Prostate gland (tissue), 2 donors: ENCODE measurements at regions not wholly inside any gene's neighbourhood (a gene's known extent, or its start where the extent isn't known, plus 50 kb on each side); places are given as distances from the start of the nearest gene placed in this dataset.
A peak's percentile ranks its signal among the peaks of the same experiment; 100 is the strongest.

Experiments
- DNase-seq: peaks from one replicate; pipeline ENCODE4 v3.0.0-alpha.2; 2019; ENCODE audit warnings: low spot score
- H3K27ac ChIP-seq, 2 donors: fragments of 200-600 bp; sonication (generic); 2 replicates each; pipeline ENCODE4 v1.5.1; 2017 to 2019
- H3K27me3 ChIP-seq: fragments of 200-600 bp; sonication (generic); replicated peaks from 2 replicates; pipeline ENCODE4 v1.5.1; 2019; ENCODE audit not compliant: insufficient read depth
- H3K36me3 ChIP-seq, 2 donors: fragments of 200-600 bp; sonication (generic); 1 replicate in 1 of 2; 2 replicates in 1 of 2; pipeline versions ENCODE4 v1.5.1 to v1.8.1; 2017 to 2019
- H3K4me1 ChIP-seq: fragments of 200-600 bp; sonication (generic); replicated peaks from 2 replicates; pipeline ENCODE4 v1.5.1; 2019
- H3K4me3 ChIP-seq, 2 donors: fragments of 200-600 bp; sonication (generic); 2 replicates each; pipeline ENCODE4 v1.5.1; 2017 to 2019
- H3K9me3 ChIP-seq: fragments of 200-600 bp; sonication (generic); 2 replicates; pipeline ENCODE4 v1.5.1; 2017
- POLR2A ChIP-seq: fragments of 450-650 bp; IDR thresholded peaks from one replicate; pipeline ENCODE4 v1.6.1; 2016; ENCODE audit warnings: antibody characterized with exemption, mild to moderate bottlenecking
- POLR2AphosphoS5 ChIP-seq: sonication (generic); formaldehyde crosslinking; IDR thresholded peaks from one replicate; pipeline ENCODE4 v1.6.1; 2017; ENCODE audit warnings: antibody characterized with exemption
- WGBS: methylation state at CpG from one replicate; pipeline ENCODE4 v1.1.5; 2018; 5-methylcytosine and 5-hydroxymethylcytosine counted together
- intact Hi-C: fragments of 100-400 bp; cut with DNase I; formaldehyde crosslinking; loops from one replicate; pipeline ENCODE4 v1.14.2; 2022
- TF ChIP-seq, protein P1 (sequence below), 4 experiments: fragments of 200-600 bp in 2 of 4; fragments of 450-650 bp in 2 of 4; sonication (generic) in 2 of 4; IDR thresholded peaks; 1 replicate in 3 of 4; 2 replicates in 1 of 4; pipeline ENCODE4 v1.5.1; 2016 to 2019; ENCODE audit warnings: antibody characterized with exemption in 4 of 4, mild to moderate bottlenecking in 2 of 4, moderate library complexity in 2 of 4

GRCh38 chr6:170173335-170173881 is 117.5 kb downstream of the DLL1 start:
- 71% methylated on average over 5 of the region's 5 CpGs for WGBS
- TF ChIP-seq POLR2A (no peak), POLR2AphosphoS5 (no peak)
- TF ChIP-seq, protein P1, sequence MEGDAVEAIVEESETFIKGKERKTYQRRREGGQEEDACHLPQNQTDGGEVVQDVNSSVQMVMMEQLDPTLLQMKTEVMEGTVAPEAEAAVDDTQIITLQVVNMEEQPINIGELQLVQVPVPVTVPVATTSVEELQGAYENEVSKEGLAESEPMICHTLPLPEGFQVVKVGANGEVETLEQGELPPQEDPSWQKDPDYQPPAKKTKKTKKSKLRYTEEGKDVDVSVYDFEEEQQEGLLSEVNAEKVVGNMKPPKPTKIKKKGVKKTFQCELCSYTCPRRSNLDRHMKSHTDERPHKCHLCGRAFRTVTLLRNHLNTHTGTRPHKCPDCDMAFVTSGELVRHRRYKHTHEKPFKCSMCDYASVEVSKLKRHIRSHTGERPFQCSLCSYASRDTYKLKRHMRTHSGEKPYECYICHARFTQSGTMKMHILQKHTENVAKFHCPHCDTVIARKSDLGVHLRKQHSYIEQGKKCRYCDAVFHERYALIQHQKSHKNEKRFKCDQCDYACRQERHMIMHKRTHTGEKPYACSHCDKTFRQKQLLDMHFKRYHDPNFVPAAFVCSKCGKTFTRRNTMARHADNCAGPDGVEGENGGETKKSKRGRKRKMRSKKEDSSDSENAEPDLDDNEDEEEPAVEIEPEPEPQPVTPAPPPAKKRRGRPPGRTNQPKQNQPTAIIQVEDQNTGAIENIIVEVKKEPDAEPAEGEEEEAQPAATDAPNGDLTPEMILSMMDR (IDR thresholded peaks at IDR 0.05) = no peak
- no peaks in the 10 kb centered on the region for H3K9me3 ChIP-seq
- intact Hi-C loops = no loop called here
- no peak overlapping the region for H3K4me3 ChIP-seq
- H3K36me3 ChIP-seq = no peaks in the 10 kb centered on the region
- no peak overlapping the region for H3K27ac ChIP-seq
- no peaks in the 10 kb centered on the region for H3K27me3 ChIP-seq
- DNase-seq = peak; percentile 2
- no peaks in the 10 kb centered on the region for H3K4me1 ChIP-seq

- Histone ChIP-seq H3K4me1 (no peaks in the 10 kb centered on the region), H3K4me3 (no peak overlapping the region), H3K9me3 (no peaks in the 10 kb centered on the region), H3K27ac (no peak overlapping the region), H3K36me3 (no peaks in the 10 kb centered on the region), H3K27me3 (no peaks in the 10 kb centered on the region)
- intact Hi-C loops = no loop called here
- DNase-seq = peak; percentile 2
- 97% methylated on average over 28 of the region's 28 CpGs for WGBS
- TF ChIP-seq POLR2AphosphoS5 (no peak), POLR2A (no peak)
- TF ChIP-seq, protein P1 (IDR thresholded peaks at IDR 0.05) = no peak
These were observed 118.0 kb downstream of the DLL1 start for GRCh38 chr6:170172825-170173256.

GRCh38 chr6:170172392-170172791 is 118.5 kb downstream of the DLL1 start:
- Histone ChIP-seq H3K27ac (no peak overlapping the region), H3K27me3 (no peaks in the 10 kb centered on the region), H3K4me1 (no peaks in the 10 kb centered on the region), H3K9me3 (no peaks in the 10 kb centered on the region), H3K4me3 (no peak overlapping the region), H3K36me3 (no peaks in the 10 kb centered on the region)
- 72% methylated on average over 5 of the region's 5 CpGs for WGBS
- no peak for DNase-seq
- no peak for TF ChIP-seq POLR2A
- TF ChIP-seq, protein P1 (IDR thresholded peaks at IDR 0.05) = no peak
- no peak for TF ChIP-seq POLR2AphosphoS5
- intact Hi-C loops = no loop called here

DNA sequence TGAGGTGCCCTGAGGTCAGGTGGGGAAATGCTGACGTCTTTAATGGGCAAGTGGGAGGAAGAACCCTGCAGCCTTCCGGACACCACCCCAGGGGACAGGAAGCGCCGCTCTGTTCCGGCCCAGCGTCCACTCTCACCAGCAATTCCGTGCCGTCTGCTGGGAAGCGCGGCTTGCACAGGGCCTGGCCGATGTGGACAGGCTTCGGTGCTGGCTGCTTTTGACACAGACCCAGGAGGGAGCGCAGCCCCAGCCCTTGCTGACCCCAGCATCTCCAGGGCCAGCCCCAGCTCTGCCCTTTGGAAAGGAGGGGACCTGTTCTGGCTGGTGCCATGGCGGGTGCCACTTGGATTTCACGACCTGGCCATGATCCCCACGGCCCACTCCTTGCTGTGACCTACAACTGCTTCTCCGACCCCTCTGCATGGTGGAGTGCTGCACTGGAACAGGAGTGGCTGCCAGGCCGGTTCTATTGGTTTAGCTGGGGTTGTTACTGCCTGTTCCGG is 123.2 kb downstream of the DLL1 start:
- Histone ChIP-seq H3K9me3 (no peaks in the 10 kb centered on the region), H3K4me3 (no peak overlapping the region), H3K36me3 (no peaks in the 10 kb centered on the region), H3K27me3 (no peaks in the 10 kb centered on the region), H3K4me1 (no peaks in the 10 kb centered on the region), H3K27ac (no peak overlapping the region)
- TF ChIP-seq POLR2AphosphoS5 (no peak), POLR2A (no peak)
- TF ChIP-seq, protein P1 (IDR thresholded peaks at IDR 0.05) = no peak
- 70% methylated on average over 12 of the region's 19 CpGs for WGBS
- intact Hi-C loops = no loop called here
- no peak for DNase-seq

- WGBS = 71% methylated on average over 29 of the region's 31 CpGs
- TF ChIP-seq, protein P1 (IDR thresholded peaks at IDR 0.05) = no peak
- peak; percentile 29 for TF ChIP-seq POLR2AphosphoS5
- no peak for TF ChIP-seq POLR2A
- Histone ChIP-seq H3K27me3 (no peaks in the 10 kb centered on the region), H3K9me3 (no peaks in the 10 kb centered on the region), H3K4me3 (no peak overlapping the region), H3K4me1 (no peaks in the 10 kb centered on the region), H3K27ac (no peak overlapping the region), H3K36me3 (no peaks in the 10 kb centered on the region)
- intact Hi-C loops = no loop called here
- DNase-seq = no peak
These were observed 124.3 kb downstream of the DLL1 start for GRCh38 chr6:170166511-170167122.
